ENCODE measurements at regions not wholly inside any gene's neighbourhood (a gene's known extent, or its start where the extent isn't known, plus 50 kb on each side); places are given as distances from the start of the nearest gene placed in this dataset.

DNA sequence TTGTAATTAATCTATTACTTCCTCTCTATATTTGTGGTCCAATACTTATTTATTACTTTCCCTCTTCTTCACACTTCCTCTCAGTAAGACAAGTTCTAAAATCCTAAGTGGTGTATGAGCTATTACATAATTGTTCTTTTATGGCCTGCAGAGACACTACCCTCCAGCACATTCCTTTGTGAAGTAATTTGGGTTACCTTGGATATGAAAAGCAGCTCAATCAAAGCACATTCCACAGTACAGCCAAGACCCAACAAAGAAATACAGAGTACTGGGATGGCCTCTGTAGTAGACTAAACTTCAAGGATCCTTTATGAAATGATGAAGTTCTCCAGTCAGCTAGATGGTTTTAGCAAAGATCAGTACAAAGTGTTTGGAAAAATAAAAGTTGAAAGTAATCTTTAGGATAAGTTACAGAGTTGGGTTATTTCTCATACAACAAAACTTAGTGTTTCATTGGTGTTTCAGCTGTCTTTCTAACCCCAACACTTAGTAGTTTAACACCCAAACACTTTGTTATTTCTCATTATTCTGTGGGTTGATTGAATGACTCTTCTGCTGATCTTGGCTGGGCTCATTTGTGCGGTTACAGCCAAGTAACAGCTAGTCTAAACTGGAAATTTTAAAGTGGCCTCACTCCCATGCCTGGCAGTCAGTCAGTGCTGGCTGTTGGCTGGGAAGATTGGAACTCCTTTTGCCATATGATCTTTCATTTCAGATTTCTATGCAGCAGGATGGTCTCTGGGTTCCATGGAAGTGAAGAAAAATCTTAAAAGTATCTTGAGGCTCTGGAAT lies 161.5 kb upstream of the POU3F2 start:
- peaks cover 5% of the 10 kb centered on the region for H3K36me3 Mint-ChIP-seq
- peaks cover 11% of the 10 kb centered on the region for H3K9me3 Mint-ChIP-seq
- peaks cover 3% of the 10 kb centered on the region for H3K27me3 Mint-ChIP-seq (ENCODE audit: insufficient read depth, low read depth)
- no peaks in the 10 kb centered on the region for H3F3A ChIP-seq (ENCODE audit: low read depth)
- H3K4me3 ChIP-seq, result no peak overlapping the region
- no peak for TF ChIP-seq EZH2 (IDR thresholded peaks at IDR 0.05)
- no peak for TF ChIP-seq EZH2phosphoT487 (IDR thresholded peaks at IDR 0.05)
- TF ChIP-seq, protein P1, sequence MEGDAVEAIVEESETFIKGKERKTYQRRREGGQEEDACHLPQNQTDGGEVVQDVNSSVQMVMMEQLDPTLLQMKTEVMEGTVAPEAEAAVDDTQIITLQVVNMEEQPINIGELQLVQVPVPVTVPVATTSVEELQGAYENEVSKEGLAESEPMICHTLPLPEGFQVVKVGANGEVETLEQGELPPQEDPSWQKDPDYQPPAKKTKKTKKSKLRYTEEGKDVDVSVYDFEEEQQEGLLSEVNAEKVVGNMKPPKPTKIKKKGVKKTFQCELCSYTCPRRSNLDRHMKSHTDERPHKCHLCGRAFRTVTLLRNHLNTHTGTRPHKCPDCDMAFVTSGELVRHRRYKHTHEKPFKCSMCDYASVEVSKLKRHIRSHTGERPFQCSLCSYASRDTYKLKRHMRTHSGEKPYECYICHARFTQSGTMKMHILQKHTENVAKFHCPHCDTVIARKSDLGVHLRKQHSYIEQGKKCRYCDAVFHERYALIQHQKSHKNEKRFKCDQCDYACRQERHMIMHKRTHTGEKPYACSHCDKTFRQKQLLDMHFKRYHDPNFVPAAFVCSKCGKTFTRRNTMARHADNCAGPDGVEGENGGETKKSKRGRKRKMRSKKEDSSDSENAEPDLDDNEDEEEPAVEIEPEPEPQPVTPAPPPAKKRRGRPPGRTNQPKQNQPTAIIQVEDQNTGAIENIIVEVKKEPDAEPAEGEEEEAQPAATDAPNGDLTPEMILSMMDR (IDR thresholded peaks at IDR 0.05), result no peak
- DNase-seq (ENCODE audit: low spot score), result no peak
- H3K79me2 ChIP-seq (ENCODE audit: low read depth), result no peaks in the 10 kb centered on the region
- peak overlapping the region; percentile 80 for H3K27ac Mint-ChIP-seq
- peaks cover 27% of the 10 kb centered on the region for H3K4me1 Mint-ChIP-seq
- H3K27ac ChIP-seq, result no peak overlapping the region
- H3K9ac ChIP-seq, result no peak overlapping the region
- H3K4me1 ChIP-seq, result peaks cover 20% of the 10 kb centered on the region
- no peaks in the 10 kb centered on the region for H3K36me3 ChIP-seq
- no peaks in the 10 kb centered on the region for H4K20me1 ChIP-seq (ENCODE audit: low read depth)
- H3K9me3 ChIP-seq (ENCODE audit: low read depth), result no peaks in the 10 kb centered on the region
- no peaks in the 10 kb centered on the region for H3K27me3 ChIP-seq
- H2AFZ ChIP-seq (replicated peaks), result peak overlapping the region; percentile 19
- H3K4me2 ChIP-seq, result peak overlapping the region; percentile 8
- peak overlapping the region; percentile 11 for H3K4me3 Mint-ChIP-seq

DNA sequence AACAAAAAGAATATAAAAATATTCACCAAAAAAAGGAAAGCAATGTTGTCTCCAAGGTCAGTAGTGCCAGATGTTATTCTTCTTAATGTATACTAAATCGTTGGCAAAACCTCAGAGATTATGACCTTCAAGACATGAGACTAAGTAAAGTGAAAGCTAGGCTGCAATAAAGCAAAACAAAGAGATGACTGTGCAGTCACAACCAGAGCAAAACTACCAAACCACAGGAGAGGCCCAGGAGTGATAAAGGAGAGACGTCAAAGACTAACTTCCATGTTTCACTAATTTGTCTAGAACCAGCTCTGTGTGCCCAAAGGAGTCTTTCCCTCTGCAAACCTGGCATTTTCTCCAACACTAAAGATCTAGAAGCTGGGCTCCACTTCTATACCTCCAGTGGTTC lies 155.9 kb upstream of the POU3F2 start:
- Mint-ChIP-seq H3K4me1 (peaks cover 20% of the 10 kb centered on the region), H3K36me3 (peaks cover 5% of the 10 kb centered on the region), H3K27ac (no peak overlapping the region), H3K27me3 (ENCODE audit: insufficient read depth, low read depth) (peaks cover 2% of the 10 kb centered on the region), H3K4me3 (no peak overlapping the region), H3K9me3 (peaks cover 10% of the 10 kb centered on the region)
- no peak for DNase-seq (ENCODE audit: low spot score)
- H3K4me2 ChIP-seq, result no peak overlapping the region
- no peak overlapping the region for H3K27ac ChIP-seq
- H3K9ac ChIP-seq, result no peak overlapping the region
- H4K20me1 ChIP-seq (ENCODE audit: low read depth), result no peaks in the 10 kb centered on the region
- no peak for TF ChIP-seq EZH2 (IDR thresholded peaks at IDR 0.05)
- TF ChIP-seq EZH2phosphoT487 (IDR thresholded peaks at IDR 0.05), result no peak
- TF ChIP-seq, protein P1 (IDR thresholded peaks at IDR 0.05), result no peak
- no peaks in the 10 kb centered on the region for H3K79me2 ChIP-seq (ENCODE audit: low read depth)
- H3F3A ChIP-seq (ENCODE audit: low read depth), result no peaks in the 10 kb centered on the region
- H3K4me1 ChIP-seq, result peaks cover 7% of the 10 kb centered on the region
- H3K36me3 ChIP-seq, result no peaks in the 10 kb centered on the region
- no peaks in the 10 kb centered on the region for H3K27me3 ChIP-seq
- H2AFZ ChIP-seq (replicated peaks), result no peak overlapping the region
- no peaks in the 10 kb centered on the region for H3K9me3 ChIP-seq (ENCODE audit: low read depth)
- no peak overlapping the region for H3K4me3 ChIP-seq

DNA sequence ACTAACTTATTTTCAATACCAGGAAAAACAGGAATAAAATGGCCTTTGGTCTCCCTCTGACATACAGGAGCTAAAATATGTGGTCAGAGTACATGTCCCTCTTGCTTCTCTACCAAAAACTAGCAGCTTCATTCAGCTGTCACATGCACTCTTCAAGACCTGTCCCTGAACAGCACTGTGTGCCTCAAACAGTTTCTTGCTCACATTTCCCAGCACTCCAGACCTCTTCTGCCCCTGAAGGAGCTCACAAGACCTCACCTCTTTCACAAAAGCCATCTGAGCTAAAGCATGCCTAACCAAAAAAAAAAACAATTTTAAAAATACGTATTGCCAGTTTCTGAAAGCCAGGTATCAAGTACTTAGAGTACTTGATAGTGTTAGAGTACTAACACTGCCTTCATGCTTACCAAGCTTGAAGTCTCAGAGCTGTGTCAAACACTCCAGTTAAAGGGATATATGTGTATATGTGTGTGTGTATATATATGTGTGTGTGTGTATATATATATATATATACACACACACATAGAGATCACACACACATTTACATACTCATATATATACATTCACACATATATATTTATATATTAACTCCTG lies 148.3 kb upstream of the POU3F2 start:
- Histone ChIP-seq H3K4me2 (no peak overlapping the region), H2AFZ (replicated peaks) (no peak overlapping the region), H3F3A (ENCODE audit: low read depth) (no peaks in the 10 kb centered on the region), H3K4me1 (no peaks in the 10 kb centered on the region), H4K20me1 (ENCODE audit: low read depth) (no peaks in the 10 kb centered on the region), H3K9ac (no peak overlapping the region), H3K79me2 (ENCODE audit: low read depth) (no peaks in the 10 kb centered on the region), H3K4me3 (no peak overlapping the region), H3K36me3 (no peaks in the 10 kb centered on the region), H3K27ac (no peak overlapping the region), H3K9me3 (ENCODE audit: low read depth) (no peaks in the 10 kb centered on the region), H3K27me3 (no peaks in the 10 kb centered on the region)
- H3K27me3 Mint-ChIP-seq (ENCODE audit: insufficient read depth, low read depth), result peaks cover 2% of the 10 kb centered on the region
- no peak for DNase-seq (ENCODE audit: low spot score)
- H3K36me3 Mint-ChIP-seq, result no peaks in the 10 kb centered on the region
- no peaks in the 10 kb centered on the region for H3K9me3 Mint-ChIP-seq
- H3K27ac Mint-ChIP-seq, result peak overlapping the region; percentile 16
- H3K4me3 Mint-ChIP-seq, result no peak overlapping the region
- peaks cover 10% of the 10 kb centered on the region for H3K4me1 Mint-ChIP-seq
- TF ChIP-seq, protein P1 (IDR thresholded peaks at IDR 0.05), result no peak
- no peak for TF ChIP-seq EZH2 (IDR thresholded peaks at IDR 0.05)
- no peak for TF ChIP-seq EZH2phosphoT487 (IDR thresholded peaks at IDR 0.05)

Measured in neural progenitor cell (in vitro differentiated cells).